ENCODE measurements at regions not wholly inside any gene's neighbourhood (a gene's known extent, or its start where the extent isn't known, plus 50 kb on each side); places are given as distances from the start of the nearest gene placed in this dataset.

GRCh38 chr16:61181982-61182381, 854.3 kb downstream of the CDH8 start:
- no peak for TF ChIP-seq HDAC2 (IDR thresholded peaks at IDR 0.05)
- no peak for TF ChIP-seq BHLHE40 (IDR thresholded peaks at IDR 0.05; ENCODE audit: low read depth, low read length)
- TF ChIP-seq RNF2 (IDR thresholded peaks at IDR 0.05; ENCODE audit: borderline replicate concordance, low read depth) = no peak
- TF ChIP-seq MAFK (IDR thresholded peaks at IDR 0.05; ENCODE audit: partially characterized antibody) = no peak
- TF ChIP-seq EP300 (IDR thresholded peaks at IDR 0.05) = no peak
- H3K4me1 ChIP-seq = no peaks in the 10 kb centered on the region
- POLR2A ChIA-PET = no interaction called here

DNA sequence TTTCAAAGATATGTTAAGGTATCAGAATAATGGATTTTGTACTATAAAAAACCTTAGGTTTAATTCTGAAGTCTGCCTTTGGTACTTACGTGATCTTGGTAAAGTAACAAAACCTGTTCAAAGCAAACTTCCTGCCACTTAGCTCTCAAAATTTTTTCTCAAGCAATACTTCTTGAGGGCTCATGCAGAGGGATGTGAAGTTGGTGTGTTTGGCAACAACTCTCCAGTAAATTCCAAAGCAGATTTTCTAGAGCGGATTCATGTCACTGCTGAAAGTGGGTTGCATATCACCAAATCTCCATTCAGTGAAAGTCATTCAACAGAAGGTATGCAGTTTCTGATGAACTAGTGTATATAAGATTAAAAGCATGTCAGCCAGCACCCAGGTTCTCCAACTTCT, 856.7 kb downstream of the CDH8 start:
- FAIRE-seq = no peak
- POLR2A ChIA-PET = no interaction called here
- no peaks in the 10 kb centered on the region for H3K4me1 ChIP-seq
- H3K4me3 ChIP-seq = no peak overlapping the region
- 1% methylated on average over 2 of the region's 2 CpGs for WGBS (ENCODE audit: missing lambda C conversion rate)
- no peaks in the 10 kb centered on the region for H3K9me3 ChIP-seq
- DNase-seq (ENCODE audit: low read depth in 1 of 2, low spot score in 1 of 2) = no peak
- CTCF ChIA-PET = no interaction called here
- TF ChIP-seq JUNB (IDR thresholded peaks at IDR 0.05) (no peak), MAX (IDR thresholded peaks at IDR 0.05) (no peak), CBX8 (IDR thresholded peaks at IDR 0.05) (no peak), FOSB (CRISPR knock-in tag; IDR thresholded peaks at IDR 0.05) (no peak), EP300 (IDR thresholded peaks at IDR 0.05) (no peak), HEYL (CRISPR knock-in tag; IDR thresholded peaks at IDR 0.05) (no peak), KDM1A (IDR thresholded peaks at IDR 0.05; ENCODE audit: low read depth) (no peak), CHD4 (IDR thresholded peaks at IDR 0.05; ENCODE audit: borderline replicate concordance) (no peak), ZSCAN20 (CRISPR knock-in tag; IDR thresholded peaks at IDR 0.05) (no peak), PBX3 (IDR thresholded peaks at IDR 0.05) (no peak), GATA3 (IDR thresholded peaks at IDR 0.05; ENCODE audit: borderline replicate concordance) (no peak), FOXS1 (CRISPR knock-in tag; IDR thresholded peaks at IDR 0.05) (no peak), BHLHE40 (IDR thresholded peaks at IDR 0.05; ENCODE audit: low read depth, low read length) (no peak), USF2 (IDR thresholded peaks at IDR 0.05) (no peak)
- no peak overlapping the region for H3K4me2 ChIP-seq
- no peak overlapping the region for H3K27ac ChIP-seq
- no peak for ATAC-seq

More at GRCh38 chr16:61181982-61182381, 854.3 kb downstream of the CDH8 start:
- Histone ChIP-seq H3K4me3 (no peak overlapping the region), H3K27ac (no peak overlapping the region), H3K4me2 (no peak overlapping the region), H3K9me3 (no peaks in the 10 kb centered on the region)
- DNase-seq (ENCODE audit: low read depth in 1 of 2, low spot score in 1 of 2) = no peak
- CTCF ChIA-PET = no interaction called here
- WGBS (ENCODE audit: missing lambda C conversion rate) = 2% methylated on average over 2 of the region's 2 CpGs
- no peak for ATAC-seq
- no peak for FAIRE-seq

DNA sequence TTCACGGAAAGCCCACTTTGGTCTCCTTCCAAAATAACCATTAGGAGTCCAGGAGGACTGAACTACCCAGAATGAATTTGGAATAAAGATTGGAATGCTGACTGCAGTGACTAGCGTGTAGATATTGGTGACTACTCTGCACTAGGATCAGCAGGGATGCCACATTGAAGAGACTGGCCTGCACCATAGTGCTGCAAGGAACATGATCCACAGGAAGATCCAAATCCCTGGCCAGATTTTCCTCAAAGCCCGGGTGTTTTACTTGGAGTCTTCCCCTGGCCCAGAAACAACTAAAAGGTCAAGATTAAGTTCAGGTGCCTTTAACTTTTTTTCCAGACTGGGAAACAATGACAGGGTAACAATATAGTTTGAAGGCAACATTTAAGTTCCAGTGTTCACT, 870.4 kb downstream of the CDH8 start:
- Histone ChIP-seq H3K9me3 (no peaks in the 10 kb centered on the region), H3K4me1 (no peaks in the 10 kb centered on the region), H3K27ac (no peak overlapping the region), H3K4me3 (no peak overlapping the region), H3K4me2 (no peak overlapping the region)
- FAIRE-seq (no peak), ATAC-seq (no peak), DNase-seq (ENCODE audit: low read depth in 1 of 2, low spot score in 1 of 2) (no peak)
- TF ChIP-seq, protein P1, sequence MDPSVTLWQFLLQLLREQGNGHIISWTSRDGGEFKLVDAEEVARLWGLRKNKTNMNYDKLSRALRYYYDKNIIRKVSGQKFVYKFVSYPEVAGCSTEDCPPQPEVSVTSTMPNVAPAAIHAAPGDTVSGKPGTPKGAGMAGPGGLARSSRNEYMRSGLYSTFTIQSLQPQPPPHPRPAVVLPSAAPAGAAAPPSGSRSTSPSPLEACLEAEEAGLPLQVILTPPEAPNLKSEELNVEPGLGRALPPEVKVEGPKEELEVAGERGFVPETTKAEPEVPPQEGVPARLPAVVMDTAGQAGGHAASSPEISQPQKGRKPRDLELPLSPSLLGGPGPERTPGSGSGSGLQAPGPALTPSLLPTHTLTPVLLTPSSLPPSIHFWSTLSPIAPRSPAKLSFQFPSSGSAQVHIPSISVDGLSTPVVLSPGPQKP (IDR thresholded peaks at IDR 0.05; ENCODE audit: low read depth, low read length) = no peak
- no peak for TF ChIP-seq TFCP2L1 (CRISPR knock-in tag; IDR thresholded peaks at IDR 0.05)
- TF ChIP-seq NPAS2 (CRISPR knock-in tag; IDR thresholded peaks at IDR 0.05; ENCODE audit: borderline replicate concordance) = no peak
- no peak for TF ChIP-seq RAD21 (conservative IDR thresholded peaks at IDR 0.05 in 1 of 2, IDR thresholded peaks at IDR 0.05 in 1 of 2)
- TF ChIP-seq SMC3 (IDR thresholded peaks at IDR 0.05) = no peak
- no peak for TF ChIP-seq TP53 (CRISPR knock-in tag; IDR thresholded peaks at IDR 0.05)
- TF ChIP-seq, protein P2, sequence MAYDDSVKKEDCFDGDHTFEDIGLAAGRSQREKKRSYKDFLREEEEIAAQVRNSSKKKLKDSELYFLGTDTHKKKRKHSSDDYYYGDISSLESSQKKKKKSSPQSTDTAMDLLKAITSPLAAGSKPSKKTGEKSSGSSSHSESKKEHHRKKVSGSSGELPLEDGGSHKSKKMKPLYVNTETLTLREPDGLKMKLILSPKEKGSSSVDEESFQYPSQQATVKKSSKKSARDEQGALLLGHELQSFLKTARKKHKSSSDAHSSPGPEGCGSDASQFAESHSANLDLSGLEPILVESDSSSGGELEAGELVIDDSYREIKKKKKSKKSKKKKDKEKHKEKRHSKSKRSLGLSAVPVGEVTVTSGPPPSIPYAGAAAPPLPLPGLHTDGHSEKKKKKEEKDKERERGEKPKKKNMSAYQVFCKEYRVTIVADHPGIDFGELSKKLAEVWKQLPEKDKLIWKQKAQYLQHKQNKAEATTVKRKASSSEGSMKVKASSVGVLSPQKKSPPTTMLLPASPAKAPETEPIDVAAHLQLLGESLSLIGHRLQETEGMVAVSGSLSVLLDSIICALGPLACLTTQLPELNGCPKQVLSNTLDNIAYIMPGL (CRISPR knock-in tag; IDR thresholded peaks at IDR 0.05; ENCODE audit: borderline replicate concordance) = no peak
- no peak for TF ChIP-seq ESRRA (IDR thresholded peaks at IDR 0.05; ENCODE audit: borderline replicate concordance, low read length)
- TF ChIP-seq RCOR1 (IDR thresholded peaks at IDR 0.05; ENCODE audit: low read depth, low read length) = no peak
- TF ChIP-seq MYC (IDR thresholded peaks at IDR 0.05; ENCODE audit: borderline replicate concordance, low read length) = no peak
- no peak for TF ChIP-seq ZC3H11A (IDR thresholded peaks at IDR 0.05)
- no peak for TF ChIP-seq CHD4 (IDR thresholded peaks at IDR 0.05; ENCODE audit: borderline replicate concordance)
- TF ChIP-seq CBX8 (IDR thresholded peaks at IDR 0.05) = no peak
- WGBS (ENCODE audit: missing lambda C conversion rate) = 8% methylated on average over 3 of the region's 3 CpGs
- ChIA-PET POLR2A (no interaction called here), CTCF (no interaction called here)
